GM18526 (cell line): ENCODE measurements at regions not wholly inside any gene's neighbourhood (a gene's known extent, or its start where the extent isn't known, plus 50 kb on each side); places are given as distances from the start of the nearest gene placed in this dataset.

Experiments used
- POLR2A ChIP-seq: IDR thresholded peaks from 3 replicates; pipeline ENCODE4 v1.6.1; 2011; ENCODE audit not compliant: insufficient read length; ENCODE audit errors: extremely low read depth

DNA sequence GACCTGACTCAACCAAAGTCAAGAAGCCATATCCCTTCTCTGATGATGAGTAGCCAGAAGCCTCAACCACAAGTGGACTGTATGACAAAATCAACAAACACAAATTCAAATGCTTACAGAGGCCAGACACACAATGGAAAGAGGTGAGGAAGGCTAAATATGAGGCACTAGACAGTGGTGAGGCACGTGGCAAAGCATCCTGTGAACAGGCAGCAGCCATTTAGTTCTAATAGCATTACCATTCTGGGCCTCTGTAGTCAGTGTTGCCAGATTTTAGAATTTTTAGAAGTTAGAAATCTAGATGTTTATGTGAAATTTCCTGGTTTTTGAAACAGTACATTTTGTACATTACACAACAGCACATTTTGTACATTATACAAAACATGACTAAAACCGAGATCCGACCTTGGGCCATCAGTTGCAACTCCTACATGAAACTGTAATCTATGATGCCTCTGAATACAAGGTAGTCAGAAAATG is 403.3 kb downstream of the COG6 start:
- TF ChIP-seq POLR2A, result no peak

DNA sequence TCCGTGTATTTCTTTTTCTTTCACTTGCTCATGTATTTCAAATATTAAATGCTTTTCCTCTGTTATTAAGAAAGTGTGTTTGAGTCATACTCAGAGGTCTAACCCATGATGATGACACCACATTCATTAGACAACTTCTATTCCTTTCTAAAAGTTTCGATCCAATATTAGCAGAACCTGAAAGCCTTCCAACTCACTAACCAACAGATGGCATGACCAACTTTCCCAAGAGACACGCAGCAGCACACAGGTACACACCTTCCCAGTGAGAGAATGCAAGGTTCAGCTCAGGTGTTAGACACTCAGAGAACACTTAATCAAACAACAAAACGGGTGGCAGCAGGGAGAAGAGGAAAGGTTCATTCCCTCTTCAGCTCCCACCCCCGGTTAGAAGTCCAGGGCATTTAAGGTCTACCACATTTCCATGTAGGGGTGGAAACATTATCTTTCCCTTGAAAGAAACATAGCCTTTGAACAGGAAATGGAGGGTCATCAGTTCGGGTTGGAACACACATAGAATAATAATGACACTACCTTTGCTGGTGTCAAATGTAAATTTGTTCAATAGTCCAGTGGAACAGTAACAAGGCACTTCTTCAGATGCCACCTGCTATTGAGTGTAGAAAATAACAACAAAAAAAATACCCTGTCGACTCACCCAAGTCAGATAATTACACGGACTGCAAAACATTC is 404.2 kb downstream of the COG6 start:
- TF ChIP-seq POLR2A, result no peak

DNA sequence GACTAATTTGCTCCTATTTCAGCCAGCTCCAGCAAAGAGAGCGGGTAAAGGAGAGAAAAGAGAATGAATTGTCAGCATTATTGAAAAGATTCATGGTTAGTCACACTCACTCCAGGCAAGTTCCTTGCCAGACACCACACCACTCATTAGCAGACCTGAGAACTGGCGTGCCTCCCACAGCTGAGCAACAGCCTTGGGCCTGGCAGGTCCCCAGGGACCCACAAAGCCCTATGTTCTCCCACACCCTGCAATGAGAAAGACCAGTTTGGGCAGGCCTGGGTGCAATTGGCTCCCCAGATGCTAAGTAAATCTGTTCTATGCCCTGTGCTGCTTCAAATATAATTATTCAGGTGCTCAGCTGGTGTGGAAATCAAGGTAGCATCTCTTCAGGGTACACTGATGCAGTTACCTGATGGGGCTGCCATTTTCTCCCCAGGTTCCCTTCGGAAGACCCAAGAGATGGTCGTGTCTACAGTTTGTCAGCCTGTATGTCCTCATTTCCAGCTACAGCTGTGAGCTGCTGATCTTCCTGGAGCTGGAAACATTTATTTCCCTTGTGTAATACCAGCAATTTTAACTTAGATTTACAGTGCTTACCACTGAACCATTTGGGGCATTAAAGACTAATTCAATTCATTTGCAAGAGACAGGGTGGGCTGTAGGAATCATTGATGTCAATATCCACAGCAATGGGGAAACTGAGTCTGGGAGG is 405.0 kb downstream of the COG6 start:
- TF ChIP-seq POLR2A, result no peak

DNA sequence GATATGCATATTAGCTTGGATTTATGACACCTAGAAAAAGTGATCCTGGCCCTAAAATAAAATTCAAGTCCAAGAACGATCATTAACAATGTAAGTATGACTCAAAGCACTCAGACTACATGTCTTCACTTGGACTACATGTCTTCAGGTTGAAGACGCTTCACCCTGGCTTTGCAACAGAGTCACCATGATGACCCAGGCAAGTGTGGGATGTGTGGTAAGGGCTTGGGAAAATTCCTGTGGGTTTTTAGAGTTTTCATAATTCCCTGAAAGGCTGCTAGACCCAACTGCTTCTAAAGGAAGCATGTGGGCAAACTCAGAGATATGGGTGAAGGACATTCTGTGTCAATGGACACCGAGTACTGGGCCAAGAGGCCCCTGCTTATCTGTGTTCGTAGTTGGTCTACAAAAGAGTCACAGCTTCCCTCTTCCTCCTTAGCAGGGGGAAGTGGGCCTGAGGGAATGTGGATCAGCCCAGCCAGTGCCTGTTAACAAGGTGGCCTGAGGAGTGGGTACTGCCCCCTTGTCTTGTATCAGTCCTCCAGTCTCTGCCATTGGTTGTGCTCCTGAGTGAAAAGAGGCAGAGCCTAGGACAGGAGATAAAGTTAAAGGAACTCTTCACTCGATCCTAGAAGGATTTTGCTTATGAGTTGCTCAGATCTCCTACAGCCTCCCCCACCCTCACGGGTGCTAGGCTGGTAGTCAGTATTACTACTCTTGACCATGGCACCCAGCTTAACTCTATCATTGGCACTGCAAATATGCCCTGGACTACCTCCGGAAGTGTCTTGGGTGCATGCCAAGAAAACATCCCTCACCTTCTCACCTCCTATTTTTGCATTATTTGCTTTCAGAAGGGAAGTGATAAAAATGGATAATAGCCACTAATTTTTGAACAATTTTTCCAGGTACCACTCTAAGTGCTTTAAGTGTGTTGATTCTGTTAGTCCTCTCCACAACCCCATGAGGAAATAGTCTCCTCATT is 406.3 kb downstream of the COG6 start:
- TF ChIP-seq POLR2A, result no peak

DNA sequence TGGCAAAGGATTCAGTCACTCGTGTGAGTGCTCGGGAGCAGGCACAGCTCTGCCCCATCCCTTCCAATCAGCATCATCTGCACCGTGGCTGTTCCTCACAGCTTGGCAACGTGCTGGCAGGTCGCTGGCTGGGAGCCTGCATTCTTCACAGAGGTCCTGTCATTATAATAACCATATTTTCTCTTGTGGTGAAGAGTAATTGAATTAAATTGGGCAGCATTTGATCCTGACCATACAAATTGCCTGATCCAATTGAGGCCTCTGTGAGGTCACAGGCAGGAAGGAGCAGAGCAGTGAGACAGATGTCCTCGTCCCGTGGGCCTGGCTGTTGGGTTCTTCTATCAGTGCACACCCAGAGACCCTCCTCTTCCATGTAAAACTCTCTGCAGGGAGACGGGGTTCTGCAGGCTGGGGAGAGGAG is 407.8 kb downstream of the COG6 start:
- TF ChIP-seq POLR2A, result no peak

DNA sequence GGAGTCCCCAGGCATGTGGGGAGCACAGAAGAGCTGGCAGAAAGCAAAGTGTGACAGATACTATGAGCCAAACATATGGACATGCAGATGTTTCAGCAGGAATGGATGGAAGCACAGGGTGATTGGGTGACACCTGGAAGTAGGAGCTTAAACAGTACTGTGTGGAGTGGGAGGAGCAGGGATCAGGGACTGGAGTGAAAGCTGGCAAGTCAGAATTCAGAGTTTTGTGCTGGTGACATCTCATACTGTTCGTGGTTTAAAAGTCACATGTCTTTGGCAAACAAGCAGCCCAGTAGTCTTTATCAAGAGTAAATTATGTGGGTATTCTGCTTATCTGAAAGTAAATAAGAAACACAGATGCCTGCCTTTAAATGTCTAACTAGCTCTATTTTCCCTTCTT is 408.2 kb downstream of the COG6 start:
- TF ChIP-seq POLR2A, result no peak

DNA sequence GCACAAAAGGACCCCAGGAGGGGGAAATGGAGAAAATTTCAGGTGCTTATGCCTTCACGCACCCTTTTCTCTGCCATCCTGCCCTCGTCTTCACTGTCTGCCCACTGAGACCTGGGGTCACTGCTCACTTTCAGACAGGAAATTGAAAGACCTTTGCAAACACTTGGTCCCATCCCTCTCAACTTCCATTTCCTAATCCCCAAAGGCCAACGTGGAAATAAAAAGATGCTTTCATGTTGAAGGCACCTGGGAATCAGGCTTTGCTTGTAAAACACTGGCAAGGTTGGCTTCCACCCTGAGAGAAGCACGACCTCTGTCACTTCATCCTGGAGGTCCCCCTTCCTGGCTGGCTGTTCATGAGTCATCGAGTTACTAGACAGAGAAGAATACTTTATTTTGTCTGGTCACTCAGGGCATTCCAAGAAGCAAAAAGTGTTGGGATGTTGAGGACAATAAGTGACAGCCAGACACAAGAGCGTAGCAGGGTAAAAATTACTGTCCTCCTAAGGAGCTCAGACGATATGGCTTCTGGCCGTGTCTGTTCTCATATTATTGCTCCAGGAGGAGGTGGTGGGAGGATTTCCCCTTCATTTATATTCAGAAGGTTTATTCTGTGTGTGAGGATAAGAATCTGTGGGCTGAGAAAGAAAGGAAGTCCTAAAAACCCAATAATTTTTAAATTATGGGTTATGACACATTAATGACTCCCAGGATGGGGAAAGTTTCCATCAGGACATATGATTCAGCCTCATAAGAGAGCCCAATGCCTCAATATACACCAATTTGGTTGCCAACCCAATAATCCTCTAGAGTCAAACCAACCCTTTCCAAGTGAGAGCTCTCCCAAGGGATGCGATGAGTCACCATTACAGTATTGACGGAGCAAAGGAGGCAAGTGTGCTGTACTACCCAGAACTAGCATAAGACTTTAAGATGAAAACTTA is 409.0 kb downstream of the COG6 start:
- no peak for TF ChIP-seq POLR2A

DNA sequence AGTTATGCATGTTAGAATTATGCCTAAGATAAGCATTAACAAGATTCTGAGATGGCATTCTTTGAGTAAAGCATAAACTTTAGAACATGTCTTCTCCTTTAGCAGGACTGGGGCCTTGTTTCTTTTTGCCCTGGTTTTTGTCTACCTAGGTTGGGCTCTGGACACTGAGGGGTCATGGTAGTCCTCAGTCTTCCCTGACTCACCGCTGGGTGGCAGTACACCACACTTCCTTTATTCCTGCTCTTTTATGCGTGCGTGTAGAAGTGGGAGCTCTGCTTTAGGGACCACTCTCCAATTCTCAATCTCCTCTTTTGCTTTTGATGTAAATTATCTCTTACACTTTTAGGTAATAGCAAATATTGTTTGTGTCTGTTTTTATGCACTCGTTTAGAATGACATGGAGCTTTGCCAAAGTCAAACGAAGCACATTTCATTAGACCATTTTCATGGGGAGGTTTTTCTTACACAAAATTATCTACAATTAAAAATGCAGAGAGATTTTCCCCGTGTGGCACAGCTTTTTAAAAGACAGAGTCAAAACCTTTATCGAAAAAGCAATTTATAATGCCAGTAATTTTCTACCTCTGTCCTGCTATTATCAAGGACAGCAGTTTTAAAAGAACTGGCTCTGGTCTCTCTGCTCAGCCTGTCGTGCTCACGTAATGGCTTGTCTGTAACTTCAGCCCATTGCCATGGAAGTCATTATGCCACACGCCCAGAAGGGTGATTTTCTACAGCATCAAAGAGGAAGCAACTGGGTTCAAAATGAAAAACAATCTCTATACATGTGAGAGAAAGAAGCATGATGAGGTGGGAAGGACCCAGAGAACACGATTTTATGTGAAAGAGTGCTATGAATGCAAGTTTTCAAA is 413.9 kb downstream of the COG6 start:
- TF ChIP-seq POLR2A, result no peak

DNA sequence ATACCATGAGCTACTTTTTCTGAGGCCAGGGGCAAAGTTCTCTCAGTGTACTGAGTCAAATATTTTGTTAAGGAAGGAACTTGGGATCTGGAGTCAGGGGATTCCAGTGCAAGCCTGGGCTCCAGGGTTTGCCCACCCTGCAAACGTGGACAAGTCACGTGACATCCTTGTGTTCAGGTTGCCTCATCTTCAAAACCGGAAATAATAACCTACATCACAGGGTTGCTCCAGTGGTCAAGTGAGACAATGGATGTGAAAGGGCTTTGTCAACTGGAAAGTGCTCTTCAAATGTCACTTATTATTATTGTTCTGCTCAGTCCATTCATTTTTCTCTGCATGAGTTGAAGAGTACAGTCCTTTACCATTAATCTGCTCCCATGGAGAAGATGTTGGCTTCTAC is 414.9 kb downstream of the COG6 start:
- no peak for TF ChIP-seq POLR2A

DNA sequence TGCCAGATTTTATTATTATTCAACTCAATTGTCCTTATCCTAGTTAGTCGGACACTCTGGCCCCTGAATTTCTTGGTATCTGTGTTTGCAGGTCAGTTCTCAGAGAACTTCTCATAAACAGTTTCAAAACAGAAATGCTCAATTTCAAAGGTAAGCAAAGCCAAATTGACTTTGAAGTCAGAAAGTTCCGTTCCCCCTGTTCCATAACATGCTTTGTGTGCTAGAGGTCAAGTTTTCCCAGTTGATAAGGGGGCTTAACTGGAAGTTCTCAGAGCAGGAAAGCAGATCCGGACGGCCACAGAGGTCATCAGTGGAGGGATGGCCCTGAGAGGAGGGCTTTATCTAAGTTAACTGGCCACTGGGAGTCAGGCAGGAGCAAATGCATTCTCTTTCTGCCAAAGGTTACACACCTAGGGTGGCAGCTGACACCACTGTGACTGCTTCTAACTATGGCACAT is 417.2 kb downstream of the COG6 start:
- no peak for TF ChIP-seq POLR2A

DNA sequence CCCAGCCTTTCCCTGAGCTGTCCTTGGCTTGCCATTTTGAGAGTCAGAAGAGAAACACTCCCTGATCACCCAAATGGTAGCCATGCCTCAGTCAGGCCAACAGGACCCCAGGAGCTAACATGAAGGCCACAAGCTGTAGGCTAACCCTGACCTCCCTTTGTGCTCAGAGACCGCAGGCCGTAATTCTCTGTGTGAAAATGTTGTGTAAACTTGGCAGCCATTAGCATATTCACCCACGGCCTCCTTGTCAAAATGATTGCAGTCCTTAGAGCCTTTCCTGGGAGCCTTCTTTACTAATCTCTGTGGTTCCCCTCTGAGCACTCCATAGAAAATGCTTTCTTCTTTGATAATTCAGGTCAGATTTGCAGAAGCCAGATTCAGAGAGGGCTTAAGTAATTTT is 418.9 kb downstream of the COG6 start:
- TF ChIP-seq POLR2A, result no peak

DNA sequence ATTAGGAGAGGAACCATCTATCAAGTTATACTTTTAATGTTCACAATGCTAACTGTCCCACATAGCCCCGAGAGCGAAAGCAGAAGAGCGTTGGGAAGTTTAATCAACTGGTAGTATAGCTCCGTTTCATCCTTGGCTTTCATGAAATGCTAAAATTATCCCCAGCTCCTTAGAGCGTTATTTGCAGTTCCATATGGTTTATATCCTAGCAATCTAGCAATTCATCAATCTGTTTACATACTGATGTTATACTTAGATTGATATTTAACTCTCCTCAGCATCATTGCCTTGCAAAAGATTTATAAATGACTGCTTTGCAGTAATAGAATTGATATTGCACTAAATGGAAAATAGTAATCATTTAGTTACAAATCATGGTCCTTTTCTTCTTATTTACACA is 419.8 kb downstream of the COG6 start:
- TF ChIP-seq POLR2A, result no peak

DNA sequence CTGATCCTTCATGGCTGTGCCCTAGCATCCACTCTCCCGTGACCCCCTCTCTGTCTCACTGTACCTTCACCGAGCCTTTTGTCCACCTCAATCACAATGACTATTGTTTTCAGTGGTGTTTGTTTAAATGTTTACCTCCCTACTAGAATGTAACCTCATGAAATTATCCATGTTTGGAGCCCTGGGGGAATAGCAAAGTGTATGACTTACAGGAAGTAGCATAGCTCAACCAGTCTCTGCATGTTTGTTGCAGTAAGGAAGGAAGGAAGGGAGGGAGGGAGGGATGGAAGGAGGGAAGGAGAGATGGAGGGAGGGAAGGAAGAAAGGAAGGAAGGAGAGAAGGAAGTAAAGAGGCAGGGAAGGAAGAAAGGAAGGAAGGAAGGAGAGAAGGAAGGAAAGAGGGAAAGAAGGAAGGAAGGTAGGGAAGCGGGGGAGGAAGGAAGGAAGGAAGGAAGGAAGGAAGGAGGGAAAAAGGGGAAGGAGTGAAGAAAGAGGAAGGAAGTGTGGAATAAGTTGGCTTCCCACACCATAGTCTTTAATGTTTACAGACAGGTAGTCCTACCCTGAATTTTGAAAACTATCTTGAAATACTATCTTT is 421.4 kb downstream of the COG6 start:
- TF ChIP-seq POLR2A, result no peak
